ENCODE measurements at regions not wholly inside any gene's neighbourhood (a gene's known extent, or its start where the extent isn't known, plus 50 kb on each side); places are given as distances from the start of the nearest gene placed in this dataset.

- H3K27ac ChIP-seq: no peak overlapping the region
- H3K27me3 ChIP-seq: no peaks in the 10 kb centered on the region
- H3K9me3 ChIP-seq: no peaks in the 10 kb centered on the region
- no peak overlapping the region for H3K4me3 ChIP-seq
- H3K36me3 ChIP-seq: no peaks in the 10 kb centered on the region
- intact Hi-C loops (cut with DNase I): no loop called here
- TF ChIP-seq POLR2AphosphoS5 (IDR thresholded peaks at IDR 0.05; ENCODE audit: insufficient read depth in 1 of 2, low read depth in 1 of 2) (no peak), CTCF (IDR thresholded peaks at IDR 0.05) (no peak), POLR2A (IDR thresholded peaks at IDR 0.05) (no peak)
- no peak for DNase-seq (ENCODE audit: extremely low spot score in 2 of 2)
- H3K4me1 ChIP-seq: no peaks in the 10 kb centered on the region
These were observed 84.5 kb upstream of the ATP10A start for GRCh38 chr15:25947323-25948314.

- Histone ChIP-seq H3K9me3 (no peaks in the 10 kb centered on the region), H3K4me1 (no peaks in the 10 kb centered on the region), H3K27ac (no peak overlapping the region), H3K36me3 (no peaks in the 10 kb centered on the region), H3K27me3 (no peaks in the 10 kb centered on the region), H3K4me3 (no peak overlapping the region)
- intact Hi-C loops (cut with DNase I): no loop called here
- DNase-seq (ENCODE audit: extremely low spot score in 2 of 2): no peak
- TF ChIP-seq POLR2AphosphoS5 (IDR thresholded peaks at IDR 0.05; ENCODE audit: insufficient read depth in 1 of 2, low read depth in 1 of 2): no peak
- TF ChIP-seq CTCF (IDR thresholded peaks at IDR 0.05): no peak
- no peak for TF ChIP-seq POLR2A (IDR thresholded peaks at IDR 0.05)
These were observed 83.2 kb upstream of the ATP10A start for GRCh38 chr15:25946241-25946805.

GRCh38 chr15:25944386-25944785 is 81.3 kb upstream of the ATP10A start:
- no peaks in the 10 kb centered on the region for H3K36me3 ChIP-seq
- H3K4me1 ChIP-seq: no peaks in the 10 kb centered on the region
- H3K27me3 ChIP-seq: no peaks in the 10 kb centered on the region
- intact Hi-C loops (cut with DNase I): no loop called here
- no peak overlapping the region for H3K27ac ChIP-seq
- no peaks in the 10 kb centered on the region for H3K9me3 ChIP-seq
- TF ChIP-seq POLR2AphosphoS5 (IDR thresholded peaks at IDR 0.05; ENCODE audit: insufficient read depth in 1 of 2, low read depth in 1 of 2) (no peak), CTCF (IDR thresholded peaks at IDR 0.05) (no peak), POLR2A (IDR thresholded peaks at IDR 0.05) (no peak)
- DNase-seq (ENCODE audit: extremely low spot score in 2 of 2): no peak
- H3K4me3 ChIP-seq: no peak overlapping the region

GRCh38 chr15:25943831-25944230 is 80.7 kb upstream of the ATP10A start:
- intact Hi-C loops (cut with DNase I): no loop called here
- no peaks in the 10 kb centered on the region for H3K4me1 ChIP-seq
- H3K9me3 ChIP-seq: no peaks in the 10 kb centered on the region
- no peak overlapping the region for H3K27ac ChIP-seq
- no peaks in the 10 kb centered on the region for H3K36me3 ChIP-seq
- DNase-seq (ENCODE audit: extremely low spot score in 2 of 2): no peak
- H3K27me3 ChIP-seq: no peaks in the 10 kb centered on the region
- no peak for TF ChIP-seq POLR2A (IDR thresholded peaks at IDR 0.05)
- no peak for TF ChIP-seq CTCF (IDR thresholded peaks at IDR 0.05)
- no peak overlapping the region for H3K4me3 ChIP-seq

- no peaks in the 10 kb centered on the region for H3K4me1 ChIP-seq
- no peaks in the 10 kb centered on the region for H3K36me3 ChIP-seq
- no peak for TF ChIP-seq POLR2AphosphoS5 (IDR thresholded peaks at IDR 0.05; ENCODE audit: insufficient read depth in 1 of 2, low read depth in 1 of 2)
- no peak for TF ChIP-seq POLR2A (IDR thresholded peaks at IDR 0.05)
- no peak for TF ChIP-seq CTCF (IDR thresholded peaks at IDR 0.05)
- DNase-seq (ENCODE audit: extremely low spot score in 2 of 2): no peak
- H3K4me3 ChIP-seq: no peak overlapping the region
- H3K27me3 ChIP-seq: no peaks in the 10 kb centered on the region
- intact Hi-C loops (cut with DNase I): loop anchor here (10.0 kb wide), 2 partner anchors 244 to 434 kb away; no protein-coding TSS in a partner anchor
- no peaks in the 10 kb centered on the region for H3K9me3 ChIP-seq
- no peak overlapping the region for H3K27ac ChIP-seq
These were observed 76.0 kb upstream of the ATP10A start for GRCh38 chr15:25939122-25939521.

Measured in vagina (tissue), 2 donors.